Smooth muscle cell (in vitro differentiated cells): ENCODE measurements at regions not wholly inside any gene's neighbourhood (a gene's known extent, or its start where the extent isn't known, plus 50 kb on each side); places are given as distances from the start of the nearest gene placed in this dataset.
A peak's percentile ranks its signal among the peaks of the same experiment; 100 is the strongest.

ENCODE experiments used
- DNase-seq: peaks from one replicate; lab custom pipeline; 2025; ENCODE audit not compliant: unreplicated experiment; lab: John Stamatoyannopoulos, UW
- H2AFZ ChIP-seq: fragments of 200-600 bp; sonication (generic); 2 replicates; pipeline ENCODE4 v1.6.0; 2016; ENCODE audit warnings: antibody characterized with exemption, low read depth, mild to moderate bottlenecking
- H3F3A ChIP-seq: fragments of 200-600 bp; sonication (generic); 2 replicates; pipeline ENCODE4 v1.6.0; 2017; ENCODE audit warnings: antibody characterized with exemption, low read depth
- H3K27ac ChIP-seq: fragments of 200-600 bp; sonication (generic); 2 replicates; pipeline ENCODE4 v1.5.1; 2016; ENCODE audit warnings: low read depth, mild to moderate bottlenecking
- H3K27me3 ChIP-seq: fragments of 200-600 bp; sonication (generic); 2 replicates; pipeline ENCODE4 v1.6.1; 2016; ENCODE audit warnings: low read depth, mild to moderate bottlenecking
- H3K36me3 ChIP-seq: fragments of 200-600 bp; sonication (generic); 2 replicates; pipeline ENCODE4 v1.5.1; 2016; ENCODE audit warnings: low read depth
- H3K4me1 ChIP-seq: fragments of 200-600 bp; sonication (generic); 2 replicates; pipeline ENCODE4 v1.5.1; 2016; ENCODE audit warnings: low read depth
- H3K4me2 ChIP-seq: fragments of 200-600 bp; sonication (generic); 2 replicates; pipeline ENCODE4 v1.6.0; 2016; ENCODE audit warnings: mild to moderate bottlenecking
- H3K4me3 ChIP-seq: fragments of 200-600 bp; sonication (generic); 2 replicates; pipeline ENCODE4 v1.5.1; 2016; ENCODE audit warnings: mild to moderate bottlenecking
- H3K79me2 ChIP-seq: fragments of 200-600 bp; sonication (generic); 2 replicates; pipeline ENCODE4 v1.6.0; 2016; ENCODE audit warnings: low read depth, mild to moderate bottlenecking
- H3K9ac ChIP-seq: fragments of 200-600 bp; sonication (generic); 2 replicates; pipeline ENCODE4 v1.6.0; 2016; ENCODE audit warnings: low read depth
- H3K9me3 ChIP-seq: fragments of 200-600 bp; sonication (generic); replicated peaks from 2 replicates; pipeline ENCODE4 v1.5.1; 2016; ENCODE audit warnings: low read depth
- H4K20me1 ChIP-seq: fragments of 200-600 bp; sonication (generic); 2 replicates; pipeline ENCODE4 v1.6.0; 2016; ENCODE audit warnings: low read depth
- CTCF ChIP-seq: fragments of 200-600 bp; sonication (generic); IDR thresholded peaks from 2 replicates; pipeline ENCODE4 v1.5.1; 2017; ENCODE audit warnings: borderline replicate concordance, mild to moderate bottlenecking, antibody characterized with exemption; ENCODE audit not compliant: insufficient read depth, poor library complexity, severe bottlenecking
- WGBS: methylation state at CpG from one replicate; pipeline ENCODE4 v1.1.7; 2016; ENCODE audit warnings: low lambda C conversion rate; 5-methylcytosine and 5-hydroxymethylcytosine counted together

GRCh38 chr3:30400926-30401325 is 205.5 kb upstream of the TGFBR2 start:
- no peaks in the 10 kb centered on the region for H3K79me2 ChIP-seq
- H3F3A ChIP-seq = no peaks in the 10 kb centered on the region
- H3K27ac ChIP-seq = no peak overlapping the region
- H3K36me3 ChIP-seq = no peaks in the 10 kb centered on the region
- H3K9ac ChIP-seq = no peak overlapping the region
- H3K4me3 ChIP-seq = no peak overlapping the region
- H3K4me1 ChIP-seq = no peaks in the 10 kb centered on the region
- no peak overlapping the region for H3K4me2 ChIP-seq
- H3K27me3 ChIP-seq = no peaks in the 10 kb centered on the region
- no peak for DNase-seq
- H3K9me3 ChIP-seq = no peaks in the 10 kb centered on the region
- H2AFZ ChIP-seq = peak overlapping the region; percentile 4
- no peaks in the 10 kb centered on the region for H4K20me1 ChIP-seq
- 54% methylated on average over 3 of the region's 3 CpGs for WGBS
- no peak for TF ChIP-seq CTCF

- H3K27ac ChIP-seq = no peak overlapping the region
- no peaks in the 10 kb centered on the region for H3K4me1 ChIP-seq
- H2AFZ ChIP-seq = no peak overlapping the region
- H3K79me2 ChIP-seq = no peaks in the 10 kb centered on the region
- DNase-seq = no peak
- no peak overlapping the region for H3K4me2 ChIP-seq
- H3K27me3 ChIP-seq = no peaks in the 10 kb centered on the region
- H3K9me3 ChIP-seq = no peaks in the 10 kb centered on the region
- H3K9ac ChIP-seq = no peak overlapping the region
- H4K20me1 ChIP-seq = no peaks in the 10 kb centered on the region
- H3F3A ChIP-seq = no peaks in the 10 kb centered on the region
- no peaks in the 10 kb centered on the region for H3K36me3 ChIP-seq
- H3K4me3 ChIP-seq = no peak overlapping the region
- TF ChIP-seq CTCF = no peak
Measured at GRCh38 chr3:30401971-30402370, 204.4 kb upstream of the TGFBR2 start.

GRCh38 chr3:30407651-30408050 is 198.8 kb upstream of the TGFBR2 start:
- no peaks in the 10 kb centered on the region for H3K4me1 ChIP-seq
- H3K9ac ChIP-seq = no peak overlapping the region
- no peaks in the 10 kb centered on the region for H3K36me3 ChIP-seq
- no peaks in the 10 kb centered on the region for H3K9me3 ChIP-seq
- H3K4me2 ChIP-seq = no peak overlapping the region
- no peak for TF ChIP-seq CTCF
- H3F3A ChIP-seq = no peaks in the 10 kb centered on the region
- WGBS = 95% methylated on average over 2 of the region's 2 CpGs
- no peak for DNase-seq
- no peaks in the 10 kb centered on the region for H3K79me2 ChIP-seq
- no peak overlapping the region for H3K4me3 ChIP-seq
- no peak overlapping the region for H2AFZ ChIP-seq
- no peaks in the 10 kb centered on the region for H3K27me3 ChIP-seq
- H4K20me1 ChIP-seq = no peaks in the 10 kb centered on the region
- no peak overlapping the region for H3K27ac ChIP-seq

GRCh38 chr3:30408105-30408557 is 198.3 kb upstream of the TGFBR2 start:
- no peaks in the 10 kb centered on the region for H3K36me3 ChIP-seq

More at GRCh38 chr3:30408105-30408557, 198.3 kb upstream of the TGFBR2 start:
- no peak overlapping the region for H3K27ac ChIP-seq
- no peak overlapping the region for H3K9ac ChIP-seq
- no peaks in the 10 kb centered on the region for H3F3A ChIP-seq
- 79% methylated on average over 2 of the region's 2 CpGs for WGBS
- no peak for DNase-seq
- H3K79me2 ChIP-seq = no peaks in the 10 kb centered on the region
- no peak overlapping the region for H3K4me2 ChIP-seq
- no peak overlapping the region for H2AFZ ChIP-seq
- H3K4me1 ChIP-seq = no peaks in the 10 kb centered on the region
- H3K27me3 ChIP-seq = no peaks in the 10 kb centered on the region
- H3K9me3 ChIP-seq = no peaks in the 10 kb centered on the region
- H4K20me1 ChIP-seq = no peaks in the 10 kb centered on the region
- no peak overlapping the region for H3K4me3 ChIP-seq
- TF ChIP-seq CTCF = no peak
